Liver (tissue), 8 donors: ENCODE measurements at regions not wholly inside any gene's neighbourhood (a gene's known extent, or its start where the extent isn't known, plus 50 kb on each side); places are given as distances from the start of the nearest gene placed in this dataset.

Experiments
- DNase-seq: peaks from one replicate; pipeline ENCODE4 v3.0.0-alpha.2; 2017; ENCODE audit warnings: low spot score
- H3K27ac ChIP-seq, 2 donors: one replicate each; pipeline ENCODE4 v1.7.0; 2013; ENCODE audit warnings: inconsistent platforms in 2 of 2, low read length in 2 of 2, control low read depth in 1 of 2, low read depth in 1 of 2, mild to moderate bottlenecking in 1 of 2
- H3K27me3 ChIP-seq, 4 donors: one replicate each; pipeline versions ENCODE4 v1.6.1 to v1.7.0; 2013; ENCODE audit warnings: low read length in 3 of 4, inconsistent platforms in 1 of 4, mild to moderate bottlenecking in 1 of 4, moderate library complexity in 1 of 4; ENCODE audit not compliant: control insufficient read depth in 4 of 4, insufficient read depth in 4 of 4
- H3K36me3 ChIP-seq, 4 donors: one replicate each; pipeline versions ENCODE4 v1.6.1 to v1.7.0; 2013; ENCODE audit warnings: low read length in 3 of 4, mild to moderate bottlenecking in 3 of 4, low read depth in 1 of 4, moderate library complexity in 1 of 4; ENCODE audit not compliant: control insufficient read depth in 4 of 4, insufficient read depth in 3 of 4
- H3K4me1 ChIP-seq, 4 donors: one replicate each; pipeline versions ENCODE4 v1.6.1 to v1.7.0; 2013; ENCODE audit warnings: low read length in 3 of 4, mild to moderate bottlenecking in 3 of 4, moderate library complexity in 1 of 4; ENCODE audit not compliant: control insufficient read depth in 4 of 4, insufficient read depth in 4 of 4
- H3K4me3 ChIP-seq, 3 donors: one replicate each; pipeline versions ENCODE4 v1.6.1 to v1.7.0; 2013; ENCODE audit warnings: low read length in 3 of 3, control low read depth in 1 of 3, low read depth in 1 of 3, mild to moderate bottlenecking in 1 of 3
- H3K9ac ChIP-seq, 2 donors: one replicate each; pipeline ENCODE4 v1.7.0; 2013; ENCODE audit warnings: low read length in 2 of 2, mild to moderate bottlenecking in 2 of 2, moderate library complexity in 2 of 2, control low read depth in 1 of 2, low read depth in 1 of 2
- H3K9me3 ChIP-seq, 4 donors: one replicate each; pipeline versions ENCODE4 v1.6.1 to v1.7.0; 2013; ENCODE audit warnings: low read length in 3 of 4; ENCODE audit not compliant: control insufficient read depth in 4 of 4
- CTCF ChIP-seq: fragments of 150-350 bp; IDR thresholded peaks from 2 replicates; pipeline ENCODE4 v1.5.1; 2017; ENCODE audit warnings: improper control_type of control experiment, low read depth, low read length; ENCODE audit not compliant: missing input control
- EGR1 ChIP-seq, 2 donors: IDR thresholded peaks; 2 replicates each; pipeline ENCODE4 v1.6.1; 2016 to 2018; ENCODE audit warnings: antibody characterized with exemption in 2 of 2, low read depth in 2 of 2
- FOXA1 ChIP-seq: IDR thresholded peaks from 2 replicates; pipeline ENCODE4 v1.6.1; 2016; ENCODE audit warnings: antibody characterized with exemption
- FOXA2 ChIP-seq: IDR thresholded peaks from 2 replicates; pipeline ENCODE4 v1.6.1; 2016; ENCODE audit warnings: antibody characterized with exemption
- GABPA ChIP-seq, 2 donors: IDR thresholded peaks in 1 of 2; conservative IDR thresholded peaks in 1 of 2; 2 replicates each; pipeline ENCODE4 v1.6.1; 2016; ENCODE audit warnings: antibody characterized with exemption in 2 of 2, mild to moderate bottlenecking in 1 of 2, moderate library complexity in 1 of 2
- HNF4A ChIP-seq, 2 donors: conservative IDR thresholded peaks; 2 replicates each; pipeline ENCODE4 v1.6.1; 2016; ENCODE audit warnings: antibody characterized with exemption in 2 of 2, mild to moderate bottlenecking in 2 of 2
- HNF4G ChIP-seq: IDR thresholded peaks from 2 replicates; pipeline ENCODE4 v1.6.1; 2016; ENCODE audit warnings: antibody characterized with exemption
- JUND ChIP-seq, 2 donors: IDR thresholded peaks; 2 replicates each; pipeline ENCODE4 v1.6.1; 2016; ENCODE audit warnings: antibody characterized with exemption in 2 of 2
- MAX ChIP-seq: IDR thresholded peaks from 2 replicates; pipeline ENCODE4 v1.6.1; 2016; ENCODE audit warnings: antibody characterized with exemption
- NR2F2 ChIP-seq: IDR thresholded peaks from 2 replicates; pipeline ENCODE4 v1.6.1; 2016; ENCODE audit warnings: antibody characterized with exemption
- RAD21 ChIP-seq, 2 donors: IDR thresholded peaks; 2 replicates each; pipeline ENCODE4 v1.6.1; 2016; ENCODE audit warnings: antibody characterized with exemption in 2 of 2, mild to moderate bottlenecking in 2 of 2
- REST ChIP-seq: IDR thresholded peaks from 2 replicates; pipeline ENCODE4 v1.6.1; 2016; ENCODE audit warnings: antibody characterized with exemption, mild to moderate bottlenecking
- RXRA ChIP-seq, 2 donors: IDR thresholded peaks; 2 replicates each; pipeline ENCODE4 v1.6.1; 2017 to 2018; ENCODE audit warnings: antibody characterized with exemption in 2 of 2, mild to moderate bottlenecking in 1 of 2
- SP1 ChIP-seq: IDR thresholded peaks from 2 replicates; pipeline ENCODE4 v1.6.1; 2018; ENCODE audit warnings: antibody characterized with exemption, mild to moderate bottlenecking
- TAF1 ChIP-seq: conservative IDR thresholded peaks from 2 replicates; pipeline ENCODE4 v1.6.1; 2016; ENCODE audit warnings: antibody characterized with exemption, mild to moderate bottlenecking
- YY1 ChIP-seq: IDR thresholded peaks from 2 replicates; pipeline ENCODE4 v1.6.1; 2016; ENCODE audit warnings: antibody characterized with exemption, mild to moderate bottlenecking
- WGBS: extraction: QIAGEN DNeasy Blood & Tissue Kit; methylation state at CpG from one replicate; pipeline ENCODE4 v1.1.7; 2013; 5-methylcytosine and 5-hydroxymethylcytosine counted together
- donor health status: healthy.
- donor health status: healthy.
- donor health status: healthy.
- donor health status: healthy.
- donor health status: healthy.

- TF ChIP-seq RXRA (IDR thresholded peaks at IDR 0.05) (no peak), CTCF (no peak), HNF4A (conservative IDR thresholded peaks at IDR 0.05) (no peak), HNF4G (no peak), FOXA2 (no peak), TAF1 (no peak), RAD21 (IDR thresholded peaks at IDR 0.05) (no peak)
- H3K27ac ChIP-seq = no peak overlapping the region
- no peak overlapping the region for H3K9ac ChIP-seq
- peaks cover 0 to 7% (median 3%) of the 10 kb centered on the region in 4 donors for H3K4me1 ChIP-seq
- H3K4me3 ChIP-seq = no peak overlapping the region
- no peak for DNase-seq
- peaks cover 0 to 6% (median under 1%) of the 10 kb centered on the region in 4 donors for H3K9me3 ChIP-seq
- no peaks in the 10 kb centered on the region for H3K36me3 ChIP-seq
- no peaks in the 10 kb centered on the region for H3K27me3 ChIP-seq
- WGBS = 74% methylated on average over 2 of the region's 2 CpGs
These were observed 263.5 kb downstream of the FOXG1 start for GRCh38 chr14:29030121-29030520.

- no peaks in the 10 kb centered on the region for H3K36me3 ChIP-seq
- 92% methylated on average over 2 of the region's 2 CpGs for WGBS
- H3K27ac ChIP-seq = no peak overlapping the region
- H3K27me3 ChIP-seq = no peaks in the 10 kb centered on the region
- DNase-seq = no peak
- no peak for TF ChIP-seq RAD21 (IDR thresholded peaks at IDR 0.05)
- TF ChIP-seq HNF4A (conservative IDR thresholded peaks at IDR 0.05) = no peak
- no peak for TF ChIP-seq NR2F2
- TF ChIP-seq FOXA2 = no peak
- no peak for TF ChIP-seq YY1
- TF ChIP-seq MAX = no peak
- TF ChIP-seq FOXA1 = no peak
- no peak for TF ChIP-seq SP1
- TF ChIP-seq TAF1 = no peak
- TF ChIP-seq CTCF = no peak
- no peak for TF ChIP-seq RXRA (IDR thresholded peaks at IDR 0.05)
- no peak for TF ChIP-seq GABPA (IDR thresholded peaks at IDR 0.05 in 1 of 2, conservative IDR thresholded peaks at IDR 0.05 in 1 of 2)
- H3K9me3 ChIP-seq = peaks cover 0 to 6% (median under 1%) of the 10 kb centered on the region in 4 donors
- H3K4me1 ChIP-seq = peaks cover 0 to 7% (median 3%) of the 10 kb centered on the region in 4 donors
- no peak overlapping the region for H3K9ac ChIP-seq
- H3K4me3 ChIP-seq = peak overlapping the region in 1 of 3 donors; percentile 49
These were observed 264.4 kb downstream of the FOXG1 start for GRCh38 chr14:29030970-29031369.

GRCh38 chr14:29035134-29035533 lies 268.5 kb downstream of the FOXG1 start:
- Histone ChIP-seq H3K4me3 (no peak overlapping the region), H3K9me3 (no peaks in the 10 kb centered on the region), H3K27me3 (no peaks in the 10 kb centered on the region), H3K36me3 (no peaks in the 10 kb centered on the region), H3K4me1 (no peaks in the 10 kb centered on the region), H3K27ac (no peak overlapping the region), H3K9ac (no peak overlapping the region)
- 84% methylated on average over 3 of the region's 3 CpGs for WGBS
- DNase-seq = no peak
- TF ChIP-seq FOXA1 (no peak), HNF4A (conservative IDR thresholded peaks at IDR 0.05) (no peak), SP1 (no peak), JUND (IDR thresholded peaks at IDR 0.05) (no peak), EGR1 (IDR thresholded peaks at IDR 0.05; ENCODE audit: low read depth in 2 of 2) (no peak), MAX (no peak), REST (no peak), FOXA2 (no peak), CTCF (no peak)
